NT2/D1 (cell line): ENCODE measurements at regions not wholly inside any gene's neighbourhood (a gene's known extent, or its start where the extent isn't known, plus 50 kb on each side); places are given as distances from the start of the nearest gene placed in this dataset.

Experiments
- SUZ12 ChIP-seq: IDR thresholded peaks from 2 replicates; pipeline ENCODE4 v1.6.1; 2011; ENCODE audit not compliant: insufficient read length, insufficient read depth; ENCODE audit errors: extremely low read depth
- YY1 ChIP-seq: IDR thresholded peaks from 2 replicates; pipeline ENCODE4 v1.6.1; 2011; ENCODE audit not compliant: insufficient read length, insufficient read depth
- ZNF274 ChIP-seq: IDR thresholded peaks from 2 replicates; pipeline ENCODE4 v1.6.1; 2011; ENCODE audit warnings: mild to moderate bottlenecking, low read depth, low read length

DNA sequence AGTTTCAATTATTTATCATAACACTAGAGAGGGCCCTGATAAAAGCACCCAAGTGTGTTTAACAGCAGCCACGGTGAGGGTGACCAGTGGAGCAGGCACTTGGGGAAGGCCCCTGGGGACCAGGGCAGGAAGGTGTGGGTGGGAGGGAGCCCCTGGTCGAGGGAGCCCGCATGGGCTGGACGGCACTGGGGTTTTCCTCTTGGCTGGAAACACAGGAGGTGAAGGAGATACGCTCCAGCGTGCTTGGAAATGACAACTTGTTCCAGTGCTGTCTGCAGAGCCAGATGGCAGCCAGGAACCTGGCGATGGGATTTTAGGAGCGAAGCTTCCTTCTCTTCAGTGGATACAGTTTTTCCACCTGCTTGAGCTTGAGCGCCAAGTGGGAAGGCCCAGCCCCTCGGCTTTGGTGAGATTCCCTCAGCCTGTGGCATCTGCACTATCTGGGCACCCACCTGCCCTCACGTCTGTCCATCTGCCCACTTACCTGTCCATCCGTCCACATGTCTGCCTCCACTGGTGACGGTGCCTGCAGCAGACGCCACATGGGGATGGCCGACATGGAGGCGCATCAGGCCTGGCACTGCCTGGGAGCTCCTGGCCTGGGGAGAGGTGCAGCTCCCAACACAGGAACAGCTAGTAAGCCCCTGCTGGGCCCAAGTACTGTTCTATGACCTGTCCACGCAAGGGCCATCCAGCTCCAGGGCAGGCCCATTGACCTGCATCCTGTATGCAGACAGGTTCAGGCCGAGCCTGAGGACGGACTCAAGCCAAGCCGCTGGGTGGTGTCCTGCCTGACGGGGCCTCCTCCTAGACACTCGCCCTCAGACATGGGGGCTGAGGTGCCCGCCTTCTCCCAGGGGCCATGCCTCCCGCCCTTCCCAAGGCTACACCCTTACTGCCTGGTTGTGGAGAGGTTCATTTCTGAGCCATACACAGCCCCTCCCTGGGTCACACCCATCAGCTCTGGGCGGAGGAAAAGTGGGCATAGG lies 192.2 kb upstream of the C14orf180 start:
- TF ChIP-seq SUZ12 (no peak), YY1 (no peak), ZNF274 (no peak)
